IMR-90 (cell line): ENCODE measurements at regions not wholly inside any gene's neighbourhood (a gene's known extent, or its start where the extent isn't known, plus 50 kb on each side); places are given as distances from the start of the nearest gene placed in this dataset.

Source experiments
- ATAC-seq: fragments of 200-7000 bp; cut with Tn5 transposase; 2 replicates; pipeline ENCODE4 v1.9.1; 2020; ENCODE audit warnings: low read depth, mild to moderate bottlenecking, moderate library complexity
- BruUV-seq: library from RNA; stranded (reverse); fragments of 400-500 nt; replicated peaks from 2 replicates; lab custom pipeline; 2021; lab: Mats Ljungman, UMichigan
- CTCF ChIA-PET: fragments of 300-600 bp; formaldehyde crosslinking; extraction: SDS; loops from one replicate; lab custom pipeline; 2021; ENCODE audit warnings: antibody characterized with exemption; lab: Yijun Ruan, JAX
- POLR2A ChIA-PET: fragments of 300-600 bp; sonication (Branson Sonifier 250); formaldehyde crosslinking; loops from one replicate; lab custom pipeline; 2022; ENCODE audit warnings: antibody characterized with exemption; ENCODE audit not compliant: unreplicated experiment; lab: Charles Lee
- DNase-seq: peaks from one replicate; pipeline ENCODE4 v3.0.0; 2013
- H2AFZ ChIP-seq: replicated peaks from 2 replicates; pipeline ENCODE3; 2013; ENCODE audit warnings: low read length, mild to moderate bottlenecking; ENCODE audit not compliant: poor library complexity
- H2AK5ac ChIP-seq: 2 replicates; pipeline ENCODE4 v1.6.1; 2013; ENCODE audit warnings: low read depth, low read length, inconsistent platforms
- H2AK9ac ChIP-seq: replicated peaks from 2 replicates; pipeline ENCODE3; 2013; ENCODE audit warnings: mild to moderate bottlenecking, low read depth, low read length, moderate library complexity; ENCODE audit not compliant: poor library complexity
- H2BK120ac ChIP-seq: 2 replicates; pipeline ENCODE4 v1.6.1; 2013; ENCODE audit warnings: low read depth, low read length, inconsistent platforms
- H2BK15ac ChIP-seq: 3 replicates; pipeline ENCODE4 v1.6.1; 2013; ENCODE audit warnings: low read depth, low read length, inconsistent platforms
- H2BK20ac ChIP-seq: 2 replicates; pipeline ENCODE4 v1.6.1; 2013; ENCODE audit warnings: low read depth, mild to moderate bottlenecking, inconsistent platforms, low read length, moderate library complexity
- H2BK5ac ChIP-seq: 2 replicates; pipeline ENCODE4 v1.6.1; 2013; ENCODE audit warnings: mild to moderate bottlenecking, low read depth, low read length, inconsistent platforms; ENCODE audit not compliant: poor library complexity, severe bottlenecking
- H3K14ac ChIP-seq: replicated peaks from 2 replicates; pipeline ENCODE4 v1.6.1; 2013; ENCODE audit warnings: low read depth, low read length, inconsistent platforms
- H3K18ac ChIP-seq: 2 replicates; pipeline ENCODE4 v1.6.1; 2013; ENCODE audit warnings: low read depth, low read length, control low read depth
- H3K23ac ChIP-seq: 2 replicates; pipeline ENCODE4 v1.6.1; 2013; ENCODE audit warnings: low read depth, low read length, inconsistent platforms
- H3K27ac ChIP-seq: 2 replicates; pipeline ENCODE4 v1.5.1; 2013; ENCODE audit warnings: mild to moderate bottlenecking, control low read depth, low read length; ENCODE audit not compliant: insufficient read depth
- H3K27me3 ChIP-seq: 2 replicates; pipeline ENCODE4 v1.6.1; 2013; ENCODE audit warnings: low read length; ENCODE audit not compliant: control insufficient read depth, insufficient read depth
- H3K36me3 ChIP-seq: 2 replicates; pipeline ENCODE4 v1.6.1; 2013; ENCODE audit warnings: low read length, mixed read lengths; ENCODE audit not compliant: control insufficient read depth, insufficient read depth
- H3K4ac ChIP-seq: 2 replicates; pipeline ENCODE4 v1.6.1; 2013; ENCODE audit warnings: low read depth, low read length, inconsistent platforms
- H3K4me1 ChIP-seq: 2 replicates; pipeline ENCODE4 v1.6.1; 2013; ENCODE audit warnings: low read length, mixed read lengths; ENCODE audit not compliant: control insufficient read depth, insufficient read depth
- H3K4me2 ChIP-seq: 2 replicates; pipeline ENCODE4 v1.6.1; 2013; ENCODE audit warnings: low read depth, mild to moderate bottlenecking, control low read depth, low read length, moderate library complexity
- H3K4me3 ChIP-seq: 2 replicates; pipeline ENCODE4 v1.5.1; 2013; ENCODE audit warnings: low read depth, mild to moderate bottlenecking, control low read depth, low read length, moderate library complexity; ENCODE audit not compliant: insufficient read depth
- H3K56ac ChIP-seq: 2 replicates; pipeline ENCODE4 v1.6.1; 2013; ENCODE audit warnings: low read length, inconsistent platforms; ENCODE audit not compliant: insufficient read depth; ENCODE audit errors: extremely low read depth
- H3K79me1 ChIP-seq, 2 experiments: 2 replicates each; pipeline ENCODE4 v1.6.1; 2013; ENCODE audit warnings: low read length in 2 of 2, inconsistent platforms in 1 of 2, low read depth in 1 of 2
- H3K9ac ChIP-seq: 2 replicates; pipeline ENCODE4 v1.6.1; 2013; ENCODE audit warnings: low read depth, low read length, control low read depth
- H3K9me1 ChIP-seq: 2 replicates; pipeline ENCODE4 v1.6.1; 2013; ENCODE audit warnings: low read length, inconsistent platforms; ENCODE audit not compliant: insufficient read depth
- H3K9me3 ChIP-seq: 2 replicates; pipeline ENCODE4 v1.6.1; 2013; ENCODE audit warnings: low read length; ENCODE audit not compliant: control insufficient read depth, insufficient read depth
- H4K20me1 ChIP-seq: 2 replicates; pipeline ENCODE4 v1.6.1; 2013; ENCODE audit warnings: low read length, inconsistent platforms; ENCODE audit not compliant: insufficient read depth
- H4K5ac ChIP-seq: 2 replicates; pipeline ENCODE4 v1.6.1; 2013; ENCODE audit warnings: mild to moderate bottlenecking, low read depth, low read length, control low read depth
- H4K8ac ChIP-seq, 2 experiments: 2 replicates each; pipeline ENCODE4 v1.6.1; 2013; ENCODE audit warnings: low read depth in 2 of 2, low read length in 2 of 2, control low read depth in 1 of 2, inconsistent platforms in 1 of 2
- H4K91ac ChIP-seq: 2 replicates; pipeline ENCODE4 v1.6.1; 2013; ENCODE audit warnings: low read depth, low read length, inconsistent platforms; ENCODE audit not compliant: insufficient read depth
- BHLHE40 ChIP-seq: fragments of 150-350 bp; IDR thresholded peaks from 2 replicates; pipeline ENCODE4 v1.6.1; 2016; ENCODE audit warnings: mild to moderate bottlenecking, low read depth, low read length
- CEBPB ChIP-seq: IDR thresholded peaks from 2 replicates; pipeline ENCODE4 v1.6.1; 2012; ENCODE audit warnings: low read depth, low read length, improper control_type of control experiment
- ELK1 ChIP-seq: fragments of 150-350 bp; IDR thresholded peaks from 2 replicates; pipeline ENCODE4 v1.6.1; 2016; ENCODE audit warnings: low read depth, mild to moderate bottlenecking, low read length, moderate library complexity, borderline replicate concordance
- FOS ChIP-seq: fragments of 150-350 bp; IDR thresholded peaks from 2 replicates; pipeline ENCODE4 v1.6.1; 2016; ENCODE audit warnings: low read depth, low read length
- MAZ ChIP-seq: IDR thresholded peaks from 2 replicates; pipeline ENCODE4 v1.6.1; 2012; ENCODE audit warnings: low read depth, mild to moderate bottlenecking, low read length, improper control_type of control experiment, moderate library complexity, borderline replicate concordance
- MXI1 ChIP-seq: IDR thresholded peaks from 2 replicates; pipeline ENCODE4 v1.6.1; 2012; ENCODE audit warnings: low read depth, mild to moderate bottlenecking, low read length, moderate library complexity, borderline replicate concordance
- NFE2L2 ChIP-seq: fragments of 150-350 bp; IDR thresholded peaks from 2 replicates; pipeline ENCODE4 v1.6.1; 2016; ENCODE audit warnings: low read depth, mild to moderate bottlenecking, low read length
- RAD21 ChIP-seq: IDR thresholded peaks from 2 replicates; pipeline ENCODE4 v1.6.1; 2012; ENCODE audit warnings: low read length, improper control_type of control experiment
- RFX5 ChIP-seq: IDR thresholded peaks from 2 replicates; pipeline ENCODE4 v1.8.0; 2012; ENCODE audit warnings: low read depth, mild to moderate bottlenecking, low read length, moderate library complexity
- SMC3 ChIP-seq: fragments of 150-350 bp; IDR thresholded peaks from 2 replicates; pipeline ENCODE4 v1.6.1; 2016; ENCODE audit warnings: low read depth, mild to moderate bottlenecking, antibody characterized with exemption, low read length, moderate library complexity
- USF2 ChIP-seq: fragments of 150-350 bp; IDR thresholded peaks from 2 replicates; pipeline ENCODE4 v1.6.1; 2017; ENCODE audit warnings: mild to moderate bottlenecking, antibody characterized with exemption, low read length, low read depth
- WGBS, 2 experiments: methylation state at CpG; one replicate each; pipeline versions ENCODE4 v1.1.5 to v1.1.7; 2013; ENCODE audit warnings: missing lambda C conversion rate in 2 of 2; ENCODE audit not compliant: insufficient read length in 1 of 2; ENCODE audit errors: extremely low coverage in 2 of 2; 5-methylcytosine and 5-hydroxymethylcytosine counted together
- dilution Hi-C: fragments of 300-500 bp; cut with HindIII; formaldehyde crosslinking; loops from one replicate; pipeline ENCODE4 v1.14.3; 2018; ENCODE audit warnings: low sequenced_read_pairs; ENCODE audit not compliant: unreplicated experiment
- in situ Hi-C: fragments of 300-500 bp; cut with MboI; formaldehyde crosslinking; loops from 3 replicates; pipeline ENCODE4 v1.14.3; 2019; ENCODE audit warnings: low sequenced_read_pairs, inconsistent platforms, mixed read lengths
- intact Hi-C: fragments of 100-400 bp; cut with micrococcal nuclease; formaldehyde crosslinking; loops from 2 replicates; pipeline ENCODE4 v1.10.0; 2022
- TF ChIP-seq, protein P1 (sequence below): conservative IDR thresholded peaks from 2 replicates; pipeline ENCODE4 v1.5.1; 2012; ENCODE audit warnings: mild to moderate bottlenecking, low read depth, low read length, improper control_type of control experiment

DNA sequence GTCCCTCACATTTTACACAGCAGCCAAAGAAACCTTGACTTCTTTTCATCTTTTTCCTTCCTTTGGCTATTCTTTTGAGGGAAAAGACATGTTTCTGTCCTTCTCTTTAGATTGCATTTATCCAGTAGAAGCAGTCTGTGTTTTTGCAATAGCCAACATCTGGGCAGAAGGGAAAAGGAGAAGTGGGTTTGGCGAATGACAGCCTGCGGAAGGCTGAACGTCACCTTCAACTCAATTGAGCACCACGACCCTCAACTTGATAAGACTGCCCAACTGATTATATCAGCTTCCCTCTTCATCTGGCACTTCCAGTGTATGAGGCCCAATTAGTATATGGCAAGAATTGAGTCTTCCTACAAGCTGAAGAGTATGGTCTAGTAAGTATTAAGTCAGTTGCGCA lies 1997.6 kb upstream of the WWC1 start:
- Histone ChIP-seq H3K18ac (no peak overlapping the region), H3K4me3 (no peak overlapping the region), H4K8ac (no peak overlapping the region), H4K20me1 (no peaks in the 10 kb centered on the region), H2BK120ac (no peak overlapping the region), H2BK5ac (no peak overlapping the region), H3K36me3 (no peaks in the 10 kb centered on the region), H3K27ac (no peak overlapping the region), H2AFZ (no peak overlapping the region), H3K4ac (no peak overlapping the region), H2AK5ac (no peak overlapping the region), H3K56ac (no peak overlapping the region), H2BK15ac (no peak overlapping the region), H4K5ac (no peak overlapping the region), H3K79me1 (no peaks in the 10 kb centered on the region), H3K9ac (no peak overlapping the region), H2AK9ac (no peak overlapping the region), H3K27me3 (no peaks in the 10 kb centered on the region), H3K14ac (no peak overlapping the region), H3K4me1 (no peaks in the 10 kb centered on the region), H3K9me3 (peaks cover 7% of the 10 kb centered on the region), H2BK20ac (no peak overlapping the region), H3K9me1 (no peaks in the 10 kb centered on the region), H3K23ac (no peak overlapping the region), H3K4me2 (no peak overlapping the region), H4K91ac (no peak overlapping the region)
- CTCF ChIA-PET, result no interaction called here
- intact Hi-C loops, result no loop called here
- in situ Hi-C loops, result no loop called here
- ATAC-seq (no peak), DNase-seq (no peak)
- no CpG with 5 or more reads among the region's 5 CpGs for WGBS, 2 experiments
- TF ChIP-seq BHLHE40, result no peak
- TF ChIP-seq RAD21, result no peak
- TF ChIP-seq, protein P1, sequence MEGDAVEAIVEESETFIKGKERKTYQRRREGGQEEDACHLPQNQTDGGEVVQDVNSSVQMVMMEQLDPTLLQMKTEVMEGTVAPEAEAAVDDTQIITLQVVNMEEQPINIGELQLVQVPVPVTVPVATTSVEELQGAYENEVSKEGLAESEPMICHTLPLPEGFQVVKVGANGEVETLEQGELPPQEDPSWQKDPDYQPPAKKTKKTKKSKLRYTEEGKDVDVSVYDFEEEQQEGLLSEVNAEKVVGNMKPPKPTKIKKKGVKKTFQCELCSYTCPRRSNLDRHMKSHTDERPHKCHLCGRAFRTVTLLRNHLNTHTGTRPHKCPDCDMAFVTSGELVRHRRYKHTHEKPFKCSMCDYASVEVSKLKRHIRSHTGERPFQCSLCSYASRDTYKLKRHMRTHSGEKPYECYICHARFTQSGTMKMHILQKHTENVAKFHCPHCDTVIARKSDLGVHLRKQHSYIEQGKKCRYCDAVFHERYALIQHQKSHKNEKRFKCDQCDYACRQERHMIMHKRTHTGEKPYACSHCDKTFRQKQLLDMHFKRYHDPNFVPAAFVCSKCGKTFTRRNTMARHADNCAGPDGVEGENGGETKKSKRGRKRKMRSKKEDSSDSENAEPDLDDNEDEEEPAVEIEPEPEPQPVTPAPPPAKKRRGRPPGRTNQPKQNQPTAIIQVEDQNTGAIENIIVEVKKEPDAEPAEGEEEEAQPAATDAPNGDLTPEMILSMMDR, result no peak
- TF ChIP-seq CEBPB, result no peak
- no peak for TF ChIP-seq MAZ
- TF ChIP-seq NFE2L2, result no peak
- no peak for TF ChIP-seq USF2
- TF ChIP-seq ELK1, result no peak
- TF ChIP-seq SMC3, result no peak
- TF ChIP-seq MXI1, result no peak
- no peak for TF ChIP-seq FOS
- no peak for TF ChIP-seq RFX5
- dilution Hi-C loops, result no loop called here
- POLR2A ChIA-PET, result no interaction called here
- no TSS peak for BruUV-seq
